ENCODE measurements at regions not wholly inside any gene's neighbourhood (a gene's known extent, or its start where the extent isn't known, plus 50 kb on each side); places are given as distances from the start of the nearest gene placed in this dataset.

DNA sequence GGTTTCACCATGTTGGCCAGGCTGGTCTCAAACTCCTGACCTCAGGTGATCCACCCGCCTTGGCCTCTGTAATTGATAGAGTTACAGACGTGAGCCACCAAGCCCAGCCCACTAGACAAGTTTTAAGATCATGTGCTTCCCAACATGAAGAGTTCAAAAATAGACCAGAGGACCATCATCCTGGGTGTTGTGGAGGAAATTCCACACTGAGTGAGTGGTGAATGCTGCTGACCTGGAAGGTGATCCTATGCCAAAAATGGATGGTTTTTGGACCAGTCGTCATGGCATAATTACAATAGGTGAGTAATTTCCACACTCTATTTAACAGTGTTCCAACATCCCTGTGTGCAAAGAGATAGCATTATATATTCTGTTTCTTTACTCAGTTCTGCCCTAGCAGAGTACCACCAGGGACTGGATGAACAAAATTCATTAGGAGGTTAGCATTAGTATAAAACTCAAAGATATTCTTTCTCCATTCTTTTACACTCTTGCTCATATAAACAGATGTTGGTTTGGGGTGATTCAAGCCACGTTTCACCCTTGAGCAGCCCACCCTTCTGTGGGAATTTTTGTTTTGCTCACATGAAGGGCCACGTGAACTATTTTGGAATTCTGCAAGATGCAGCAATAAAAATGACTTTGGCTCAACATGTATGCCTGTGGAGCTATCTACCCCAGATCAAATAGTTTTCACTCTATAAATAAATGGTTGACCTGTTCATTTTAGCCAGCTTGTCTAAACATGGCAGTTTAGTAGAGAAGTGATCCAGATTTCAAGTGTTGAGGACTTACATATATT lies 206.2 kb upstream of the TCF21 start:
- TF ChIP-seq, protein P1, sequence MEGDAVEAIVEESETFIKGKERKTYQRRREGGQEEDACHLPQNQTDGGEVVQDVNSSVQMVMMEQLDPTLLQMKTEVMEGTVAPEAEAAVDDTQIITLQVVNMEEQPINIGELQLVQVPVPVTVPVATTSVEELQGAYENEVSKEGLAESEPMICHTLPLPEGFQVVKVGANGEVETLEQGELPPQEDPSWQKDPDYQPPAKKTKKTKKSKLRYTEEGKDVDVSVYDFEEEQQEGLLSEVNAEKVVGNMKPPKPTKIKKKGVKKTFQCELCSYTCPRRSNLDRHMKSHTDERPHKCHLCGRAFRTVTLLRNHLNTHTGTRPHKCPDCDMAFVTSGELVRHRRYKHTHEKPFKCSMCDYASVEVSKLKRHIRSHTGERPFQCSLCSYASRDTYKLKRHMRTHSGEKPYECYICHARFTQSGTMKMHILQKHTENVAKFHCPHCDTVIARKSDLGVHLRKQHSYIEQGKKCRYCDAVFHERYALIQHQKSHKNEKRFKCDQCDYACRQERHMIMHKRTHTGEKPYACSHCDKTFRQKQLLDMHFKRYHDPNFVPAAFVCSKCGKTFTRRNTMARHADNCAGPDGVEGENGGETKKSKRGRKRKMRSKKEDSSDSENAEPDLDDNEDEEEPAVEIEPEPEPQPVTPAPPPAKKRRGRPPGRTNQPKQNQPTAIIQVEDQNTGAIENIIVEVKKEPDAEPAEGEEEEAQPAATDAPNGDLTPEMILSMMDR (IDR thresholded peaks at IDR 0.05; ENCODE audit: extremely low read depth in 1 of 2, insufficient read depth in 1 of 2, low read depth in 1 of 2, low read length in 2 of 2) = no peak
- TF ChIP-seq EZH2 (IDR thresholded peaks at IDR 0.05; ENCODE audit: borderline replicate concordance, low read depth, low read length, severe bottlenecking) = no peak
